MM.1S (cell line): ENCODE measurements at regions not wholly inside any gene's neighbourhood (a gene's known extent, or its start where the extent isn't known, plus 50 kb on each side); places are given as distances from the start of the nearest gene placed in this dataset.

ENCODE experiments used
- DNase-seq: peaks from one replicate; pipeline ENCODE4 v3.0.0-alpha.2; 2015
- H2AFZ ChIP-seq: fragments of 300-600 bp; sonication (generic); 2 replicates; pipeline ENCODE4 v1.6.0; 2016; ENCODE audit warnings: antibody characterized with exemption, low read length
- H3F3A ChIP-seq: fragments of 300-600 bp; sonication (generic); 2 replicates; pipeline ENCODE4 v1.6.1; 2016; ENCODE audit warnings: mild to moderate bottlenecking, antibody characterized with exemption, low read length, moderate library complexity, mixed read lengths; ENCODE audit not compliant: insufficient read depth
- H3K27ac ChIP-seq: fragments of 300-600 bp; sonication (generic); 2 replicates; pipeline ENCODE4 v1.5.1; 2016; ENCODE audit warnings: mild to moderate bottlenecking, low read length
- H3K27me3 ChIP-seq: fragments of 300-600 bp; sonication (generic); replicated peaks from 2 replicates; pipeline ENCODE4 v1.6.0; 2016; ENCODE audit warnings: low read length; ENCODE audit not compliant: insufficient read depth
- H3K36me3 ChIP-seq: fragments of 300-600 bp; sonication (generic); replicated peaks from 2 replicates; pipeline ENCODE4 v1.6.1; 2016; ENCODE audit warnings: mild to moderate bottlenecking, low read length, mixed read lengths; ENCODE audit not compliant: insufficient read depth
- H3K4me1 ChIP-seq: fragments of 300-600 bp; sonication (generic); 2 replicates; pipeline ENCODE4 v1.6.1; 2016; ENCODE audit warnings: low read length, mixed read lengths
- H3K4me2 ChIP-seq: fragments of 300-600 bp; sonication (generic); 2 replicates; pipeline ENCODE4 v1.6.0; 2016; ENCODE audit warnings: low read depth, low read length
- H3K4me3 ChIP-seq: fragments of 300-600 bp; sonication (generic); 2 replicates; pipeline ENCODE4 v1.5.1; 2016; ENCODE audit warnings: low read length, mixed read lengths
- H3K79me2 ChIP-seq: fragments of 300-600 bp; sonication (generic); 2 replicates; pipeline ENCODE4 v1.6.1; 2016; ENCODE audit warnings: mixed run types, low read length, mixed read lengths
- H3K9ac ChIP-seq: fragments of 300-600 bp; sonication (generic); 2 replicates; pipeline ENCODE4 v1.6.1; 2016; ENCODE audit warnings: low read length, mixed read lengths
- H3K9me2 ChIP-seq: fragments of 300-600 bp; sonication (generic); replicated peaks from 2 replicates; pipeline ENCODE4 v1.6.1; 2016; ENCODE audit warnings: mild to moderate bottlenecking, low read length, mixed read lengths; ENCODE audit not compliant: insufficient read depth
- H3K9me3 ChIP-seq: fragments of 300-600 bp; sonication (generic); replicated peaks from 2 replicates; pipeline ENCODE4 v1.6.1; 2016; ENCODE audit warnings: mild to moderate bottlenecking, low read length, mixed read lengths; ENCODE audit not compliant: insufficient read depth
- H4K20me1 ChIP-seq: fragments of 300-600 bp; sonication (generic); 2 replicates; pipeline ENCODE4 v1.6.1; 2016; ENCODE audit warnings: mild to moderate bottlenecking, low read length, moderate library complexity, mixed read lengths; ENCODE audit not compliant: insufficient read depth
- EZH2 ChIP-seq: fragments of 300-600 bp; sonication (generic); optimal IDR thresholded peaks from 2 replicates; pipeline ENCODE3; 2017; ENCODE audit warnings: low read depth, mild to moderate bottlenecking, antibody characterized with exemption, low read length, mixed read lengths
- EZH2phosphoT487 ChIP-seq: fragments of 300-600 bp; sonication (generic); IDR thresholded peaks from 2 replicates; pipeline ENCODE4 v1.6.1; 2018; ENCODE audit warnings: antibody characterized with exemption, low read length
- TF ChIP-seq, protein P1 (sequence below): fragments of 300-600 bp; sonication (generic); IDR thresholded peaks from 2 replicates; pipeline ENCODE4 v1.5.1; 2016; ENCODE audit warnings: antibody characterized with exemption, low read length, mixed read lengths

DNA sequence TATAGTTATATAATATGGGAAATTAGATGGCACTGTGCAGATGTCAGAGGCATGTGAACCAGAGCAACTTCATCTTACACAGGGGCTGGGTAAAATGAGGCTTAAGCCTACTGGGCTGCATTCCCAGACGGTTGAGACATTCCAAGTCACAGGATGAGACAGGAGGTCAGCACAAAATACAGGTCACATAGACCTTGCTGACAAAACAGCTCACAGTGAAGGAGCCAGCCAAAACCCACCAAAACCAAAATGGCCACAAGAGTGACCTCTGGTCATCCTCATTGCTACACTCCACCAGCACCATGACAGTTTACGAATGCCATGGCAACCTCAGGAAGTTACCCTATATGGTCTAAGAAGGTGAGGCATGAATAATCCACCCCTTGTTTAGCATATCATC is 479.4 kb downstream of the TLR4 start:
- H3K4me3 ChIP-seq = no peak overlapping the region
- DNase-seq = no peak
- H3K4me1 ChIP-seq = no peaks in the 10 kb centered on the region
- no peak overlapping the region for H3K27ac ChIP-seq
- H3K4me2 ChIP-seq = no peak overlapping the region
- H3K27me3 ChIP-seq = no peaks in the 10 kb centered on the region
- H3K9me3 ChIP-seq = no peaks in the 10 kb centered on the region
- H3F3A ChIP-seq = no peaks in the 10 kb centered on the region
- no peaks in the 10 kb centered on the region for H3K36me3 ChIP-seq
- no peak overlapping the region for H3K9ac ChIP-seq
- H3K9me2 ChIP-seq = no peaks in the 10 kb centered on the region
- no peak overlapping the region for H2AFZ ChIP-seq
- TF ChIP-seq, protein P1, sequence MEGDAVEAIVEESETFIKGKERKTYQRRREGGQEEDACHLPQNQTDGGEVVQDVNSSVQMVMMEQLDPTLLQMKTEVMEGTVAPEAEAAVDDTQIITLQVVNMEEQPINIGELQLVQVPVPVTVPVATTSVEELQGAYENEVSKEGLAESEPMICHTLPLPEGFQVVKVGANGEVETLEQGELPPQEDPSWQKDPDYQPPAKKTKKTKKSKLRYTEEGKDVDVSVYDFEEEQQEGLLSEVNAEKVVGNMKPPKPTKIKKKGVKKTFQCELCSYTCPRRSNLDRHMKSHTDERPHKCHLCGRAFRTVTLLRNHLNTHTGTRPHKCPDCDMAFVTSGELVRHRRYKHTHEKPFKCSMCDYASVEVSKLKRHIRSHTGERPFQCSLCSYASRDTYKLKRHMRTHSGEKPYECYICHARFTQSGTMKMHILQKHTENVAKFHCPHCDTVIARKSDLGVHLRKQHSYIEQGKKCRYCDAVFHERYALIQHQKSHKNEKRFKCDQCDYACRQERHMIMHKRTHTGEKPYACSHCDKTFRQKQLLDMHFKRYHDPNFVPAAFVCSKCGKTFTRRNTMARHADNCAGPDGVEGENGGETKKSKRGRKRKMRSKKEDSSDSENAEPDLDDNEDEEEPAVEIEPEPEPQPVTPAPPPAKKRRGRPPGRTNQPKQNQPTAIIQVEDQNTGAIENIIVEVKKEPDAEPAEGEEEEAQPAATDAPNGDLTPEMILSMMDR = no peak
- TF ChIP-seq EZH2 (no peak), EZH2phosphoT487 (no peak)
- H3K79me2 ChIP-seq = no peaks in the 10 kb centered on the region
- no peaks in the 10 kb centered on the region for H4K20me1 ChIP-seq

DNA sequence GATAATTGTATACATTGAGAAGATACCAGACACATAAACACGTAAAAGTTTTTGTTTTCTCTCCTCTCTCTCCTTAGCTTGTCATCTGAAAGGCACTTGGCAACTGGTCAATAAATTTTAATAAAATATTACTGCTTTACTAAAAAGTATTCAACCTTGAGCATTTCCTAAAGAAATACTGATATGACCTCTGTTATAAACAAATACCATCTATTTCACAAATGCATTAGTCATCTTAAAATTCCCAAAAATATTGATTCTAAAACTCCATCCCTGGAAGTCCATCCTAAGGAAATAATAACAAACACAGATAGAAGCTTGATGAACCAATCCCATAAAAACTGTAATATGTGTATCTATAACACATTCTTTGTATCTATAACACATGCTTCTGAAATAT is 483.2 kb downstream of the TLR4 start:
- Histone ChIP-seq H3K4me2 (no peak overlapping the region), H4K20me1 (no peaks in the 10 kb centered on the region), H2AFZ (no peak overlapping the region), H3K9me2 (no peaks in the 10 kb centered on the region), H3F3A (no peaks in the 10 kb centered on the region), H3K36me3 (no peaks in the 10 kb centered on the region), H3K9ac (no peak overlapping the region), H3K4me1 (no peaks in the 10 kb centered on the region), H3K9me3 (no peaks in the 10 kb centered on the region), H3K27ac (no peak overlapping the region), H3K79me2 (no peaks in the 10 kb centered on the region), H3K27me3 (no peaks in the 10 kb centered on the region), H3K4me3 (no peak overlapping the region)
- TF ChIP-seq, protein P1 = no peak
- TF ChIP-seq EZH2 (no peak), EZH2phosphoT487 (no peak)
- DNase-seq = no peak

DNA sequence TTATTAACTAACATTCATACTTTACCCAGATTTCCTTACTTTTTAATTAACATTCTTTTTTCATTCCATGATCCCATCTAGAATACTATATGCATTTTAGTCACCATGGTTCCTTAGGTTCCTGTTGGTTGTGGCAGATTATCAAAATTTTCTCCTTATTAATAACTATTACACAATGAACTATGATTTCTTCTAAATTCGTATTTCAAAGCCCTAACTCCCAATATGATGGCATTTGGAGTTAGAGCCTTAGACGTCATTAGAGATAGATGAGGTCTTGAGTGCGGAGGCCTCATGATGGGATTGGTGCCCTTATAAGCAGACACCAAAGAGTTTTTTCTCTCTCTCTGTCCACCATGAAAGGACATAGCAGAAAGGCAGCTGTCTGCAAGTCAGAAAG is 485.4 kb downstream of the TLR4 start:
- Histone ChIP-seq H3K9me3 (no peaks in the 10 kb centered on the region), H3K9me2 (no peaks in the 10 kb centered on the region), H3K4me2 (no peak overlapping the region), H3K79me2 (no peaks in the 10 kb centered on the region), H4K20me1 (no peaks in the 10 kb centered on the region), H3K4me1 (no peaks in the 10 kb centered on the region), H3K36me3 (no peaks in the 10 kb centered on the region), H3K27ac (no peak overlapping the region), H3F3A (no peaks in the 10 kb centered on the region), H3K27me3 (no peaks in the 10 kb centered on the region), H2AFZ (no peak overlapping the region), H3K4me3 (no peak overlapping the region), H3K9ac (no peak overlapping the region)
- DNase-seq = no peak
- TF ChIP-seq EZH2phosphoT487 (no peak), EZH2 (no peak)
- TF ChIP-seq, protein P1 = no peak
